GM19043 (cell line): ENCODE measurements at regions not wholly inside any gene's neighbourhood (a gene's known extent, or its start where the extent isn't known, plus 50 kb on each side); places are given as distances from the start of the nearest gene placed in this dataset.

ENCODE experiments used
- ATAC-seq: cut with Tn5 transposase; IDR thresholded peaks from one replicate; pipeline ENCODE4 v1.9.1; 2021; ENCODE audit warnings: low read depth; ENCODE audit not compliant: unreplicated experiment

GRCh38 chr2:106706283-106706682 is 179.7 kb downstream of the ST6GAL2 start:
- no peak for ATAC-seq

- ATAC-seq = no peak
Observed at GRCh38 chr2:106708209-106708608, 177.8 kb downstream of the ST6GAL2 start.

- no peak for ATAC-seq
Observed at GRCh38 chr2:106709229-106709628, 176.7 kb downstream of the ST6GAL2 start.

GRCh38 chr2:106719222-106719621 is 166.7 kb downstream of the ST6GAL2 start:
- no peak for ATAC-seq

- no peak for ATAC-seq
Observed at GRCh38 chr2:106720026-106720425, 165.9 kb downstream of the ST6GAL2 start.

GRCh38 chr2:106724301-106724794 is 161.6 kb downstream of the ST6GAL2 start:
- no peak for ATAC-seq

- no peak for ATAC-seq
Observed at GRCh38 chr2:106734165-106734564, 151.8 kb downstream of the ST6GAL2 start.

GRCh38 chr2:106735807-106736206 is 150.2 kb downstream of the ST6GAL2 start:
- ATAC-seq = no peak

GRCh38 chr2:106736221-106736620 is 149.7 kb downstream of the ST6GAL2 start:
- ATAC-seq = no peak

- ATAC-seq = no peak
Observed at GRCh38 chr2:106745468-106745867, 140.5 kb downstream of the ST6GAL2 start.

- ATAC-seq = no peak
Observed at GRCh38 chr2:106749823-106750222, 136.1 kb downstream of the ST6GAL2 start.
